Effector CD4-positive, alpha-beta T cell (primary cell): ENCODE measurements at regions not wholly inside any gene's neighbourhood (a gene's known extent, or its start where the extent isn't known, plus 50 kb on each side); places are given as distances from the start of the nearest gene placed in this dataset.
"Not testable (repeated sequence)": the region's sequence is repeated elsewhere in the genome, so short reads cannot be mapped to it uniquely, and the experiment has no call there.

Experiments
- DNase-seq: peaks from one replicate; pipeline ENCODE4 v3.0.0-alpha.2; 2020

GRCh38 chr10:64924306-64924705, 1403.1 kb downstream of the REEP3 start:
- DNase-seq: not testable (repeated sequence)

- no peak for DNase-seq
These were observed 1430.8 kb downstream of the REEP3 start for GRCh38 chr10:64952042-64952441.

- no peak for DNase-seq
These were observed 1435.2 kb downstream of the REEP3 start for GRCh38 chr10:64956441-64956840.

- DNase-seq: no peak
These were observed 1437.9 kb downstream of the REEP3 start for GRCh38 chr10:64959116-64959515.

- DNase-seq: no peak
These were observed 1438.7 kb downstream of the REEP3 start for GRCh38 chr10:64959883-64960282.

GRCh38 chr10:64973391-64973790, 1452.2 kb downstream of the REEP3 start:
- DNase-seq: no peak

GRCh38 chr10:64976150-64976549, 1454.9 kb downstream of the REEP3 start:
- no peak for DNase-seq

- no peak for DNase-seq
These were observed 1456.7 kb downstream of the REEP3 start for GRCh38 chr10:64977915-64978314.

- DNase-seq: no peak
These were observed 1475.7 kb downstream of the REEP3 start for GRCh38 chr10:64996886-64997285.

- no peak for DNase-seq
These were observed 1489.6 kb downstream of the REEP3 start for GRCh38 chr10:65010845-65011244.

GRCh38 chr10:65017523-65017922, 1496.3 kb downstream of the REEP3 start:
- DNase-seq: no peak

- no peak for DNase-seq
These were observed 1503.7 kb downstream of the REEP3 start for GRCh38 chr10:65024886-65025285.

- no peak for DNase-seq
These were observed 1509.1 kb downstream of the REEP3 start for GRCh38 chr10:65030263-65030662.

- DNase-seq: no peak
These were observed 1511.9 kb downstream of the REEP3 start for GRCh38 chr10:65032867-65033769.

- DNase-seq: no peak
These were observed 1512.8 kb downstream of the REEP3 start for GRCh38 chr10:65033957-65034356.

GRCh38 chr10:65040796-65041195, 1519.6 kb downstream of the REEP3 start:
- DNase-seq: no peak

- no peak for DNase-seq
These were observed 1520.1 kb downstream of the REEP3 start for GRCh38 chr10:65041307-65041706.

GRCh38 chr10:65042496-65042895, 1521.3 kb downstream of the REEP3 start:
- DNase-seq: no peak

GRCh38 chr10:65046831-65047230, 1525.6 kb downstream of the REEP3 start:
- no peak for DNase-seq

GRCh38 chr10:65052111-65052510, 1530.9 kb downstream of the REEP3 start:
- not testable (repeated sequence) for DNase-seq

- not testable (repeated sequence) for DNase-seq
These were observed 1532.2 kb downstream of the REEP3 start for GRCh38 chr10:65053397-65053796.

- not testable (repeated sequence) for DNase-seq
These were observed 1532.7 kb downstream of the REEP3 start for GRCh38 chr10:65053831-65054351.

- DNase-seq: not testable (repeated sequence)
These were observed 1533.5 kb downstream of the REEP3 start for GRCh38 chr10:65054701-65055100.

- DNase-seq: no peak
These were observed 1544.1 kb downstream of the REEP3 start for GRCh38 chr10:65065278-65065677.
